SK-N-SH (cell line): ENCODE measurements at regions not wholly inside any gene's neighbourhood (a gene's known extent, or its start where the extent isn't known, plus 50 kb on each side); places are given as distances from the start of the nearest gene placed in this dataset.

Experiments
- CTCF ChIA-PET: fragments of 300-600, 350-600 bp; formaldehyde crosslinking; extraction: SDS; loops from one replicate; lab custom pipeline; 2021; lab: Yijun Ruan, JAX
- POLR2A ChIA-PET: fragments of 350-600 bp; sonication (Branson Sonifier 250); formaldehyde crosslinking; extraction: SDS; loops from one replicate; lab custom pipeline; 2020; ENCODE audit warnings: antibody characterized with exemption, inconsistent platforms; lab: Yijun Ruan, JAX
- DNase-seq: peaks from one replicate; pipeline ENCODE4 v3.0.0; 2012
- H2AFZ ChIP-seq: fragments of 200-600 bp; sonication (generic); 2 replicates; pipeline ENCODE4 v1.8.1; 2016; ENCODE audit warnings: antibody characterized with exemption, mild to moderate bottlenecking, low read depth
- H3F3A ChIP-seq: fragments of 200-600 bp; sonication (generic); replicated peaks from 2 replicates; pipeline ENCODE3; 2016; ENCODE audit warnings: antibody characterized with exemption, mild to moderate bottlenecking; ENCODE audit not compliant: insufficient read depth
- H3K27ac ChIP-seq, 2 experiments: fragments of 200-500 bp in 1 of 2; fragments of 200-600 bp in 1 of 2; sonication (Bioruptor generic) in 1 of 2; sonication (generic), shearing (Covaris generic) in 1 of 2; 2 replicates each; pipeline versions ENCODE4 v1.5.1 to v1.6.1; 2014 to 2016; ENCODE audit warnings: low read depth in 2 of 2, inconsistent platforms in 1 of 2, low read length in 1 of 2, mild to moderate bottlenecking in 1 of 2, mixed read lengths in 1 of 2
- H3K27me3 ChIP-seq: fragments of 200-600 bp; sonication (generic), shearing (Covaris generic); 2 replicates; pipeline ENCODE4 v1.6.1; 2016; ENCODE audit warnings: mixed run types; ENCODE audit not compliant: insufficient read depth
- H3K36me3 ChIP-seq, 2 experiments: fragments of 200-500 bp in 1 of 2; fragments of 200-600 bp in 1 of 2; sonication (Bioruptor generic) in 1 of 2; sonication (generic) in 1 of 2; replicated peaks in 1 of 2; 2 replicates each; pipeline versions ENCODE3 to v1.5.1; 2014 to 2016; ENCODE audit warnings: low read length in 1 of 2, mild to moderate bottlenecking in 1 of 2; ENCODE audit not compliant: insufficient read depth in 2 of 2, control insufficient read depth in 1 of 2
- H3K4me1 ChIP-seq, 2 experiments: fragments of 200-500 bp in 1 of 2; fragments of 200-600 bp in 1 of 2; sonication (Bioruptor generic) in 1 of 2; sonication (generic), shearing (Covaris generic) in 1 of 2; 2 replicates each; pipeline versions ENCODE4 v1.5.1 to v1.6.1; 2014 to 2016; ENCODE audit warnings: low read depth in 1 of 2, low read length in 1 of 2, mixed run types in 1 of 2; ENCODE audit not compliant: insufficient read depth in 2 of 2, control insufficient read depth in 1 of 2
- H3K4me2 ChIP-seq: fragments of 200-600 bp; sonication (generic), shearing (Covaris generic); 2 replicates; pipeline ENCODE4 v1.6.1; 2017; ENCODE audit warnings: mixed run types
- H3K4me3 ChIP-seq, 2 experiments: fragments of 200-500 bp in 1 of 2; fragments of 200-600 bp in 1 of 2; sonication (Bioruptor generic) in 1 of 2; sonication (generic), shearing (Covaris generic) in 1 of 2; 2 replicates each; pipeline versions ENCODE4 v1.5.1 to v1.8.1; 2014 to 2016; ENCODE audit warnings: low read depth in 2 of 2, inconsistent platforms in 1 of 2, low read length in 1 of 2, mild to moderate bottlenecking in 1 of 2, mixed read lengths in 1 of 2, moderate library complexity in 1 of 2
- H3K79me2 ChIP-seq: fragments of 200-600 bp; sonication (generic); 2 replicates; pipeline ENCODE4 v1.8.1; 2017; ENCODE audit warnings: mild to moderate bottlenecking; ENCODE audit not compliant: insufficient read depth
- H3K9ac ChIP-seq: fragments of 200-600 bp; sonication (generic); 2 replicates; pipeline ENCODE4 v1.6.1; 2017; ENCODE audit warnings: mixed run types
- H3K9me2 ChIP-seq: fragments of 200-600 bp; sonication (generic); 2 replicates; pipeline ENCODE4 v1.6.1; 2017; ENCODE audit warnings: mixed run types
- H3K9me3 ChIP-seq: fragments of 200-600 bp; sonication (generic); 2 replicates; pipeline ENCODE4 v1.6.1; 2017; ENCODE audit warnings: mixed run types, mild to moderate bottlenecking, moderate library complexity
- H4K20me1 ChIP-seq: fragments of 200-600 bp; sonication (generic); 2 replicates; pipeline ENCODE4 v1.6.1; 2017; ENCODE audit warnings: mild to moderate bottlenecking, mixed run types; ENCODE audit not compliant: insufficient read depth
- FOSL2 ChIP-seq: IDR thresholded peaks from 2 replicates; pipeline ENCODE4 v1.4.0; 2012; ENCODE audit warnings: low read depth, mild to moderate bottlenecking, moderate library complexity, borderline replicate concordance
- FOXJ3 ChIP-seq: sonication (generic); formaldehyde crosslinking; IDR thresholded peaks from 2 replicates; pipeline ENCODE4 v1.5.1; 2020; ENCODE audit warnings: mild to moderate bottlenecking, missing genetic modification reagents
- GABPA ChIP-seq: IDR thresholded peaks from 2 replicates; pipeline ENCODE4 v1.4.0; 2012; ENCODE audit warnings: low read depth, mild to moderate bottlenecking
- GATA2 ChIP-seq: sonication (generic); formaldehyde crosslinking; IDR thresholded peaks from 2 replicates; pipeline ENCODE4 v1.5.0; 2020; ENCODE audit warnings: mild to moderate bottlenecking, missing genetic modification reagents
- RAD21 ChIP-seq: IDR thresholded peaks from 2 replicates; pipeline ENCODE4 v1.6.1; 2012; ENCODE audit warnings: mild to moderate bottlenecking, low read length
- RFX5 ChIP-seq: IDR thresholded peaks from 2 replicates; pipeline ENCODE4 v1.6.1; 2012; ENCODE audit warnings: mild to moderate bottlenecking, improper control_type of control experiment, low read length
- TCF12 ChIP-seq: IDR thresholded peaks from 2 replicates; pipeline ENCODE4 v1.4.0; 2012
- YY1 ChIP-seq: IDR thresholded peaks from 2 replicates; pipeline ENCODE4 v1.4.0; 2012; ENCODE audit warnings: low read depth, mild to moderate bottlenecking
- WGBS: methylation state at CpG from one replicate; pipeline ENCODE4 v1.1.6; 2017; ENCODE audit warnings: low lambda C conversion rate; 5-methylcytosine and 5-hydroxymethylcytosine counted together
- TF ChIP-seq, protein P1 (sequence below): IDR thresholded peaks from 2 replicates; pipeline ENCODE4; 2012
- TF ChIP-seq, protein P2 (sequence below): fragments of 150-350 bp; IDR thresholded peaks from 2 replicates; pipeline ENCODE4 v1.6.1; 2017; ENCODE audit warnings: antibody characterized with exemption, low read length, low read depth, borderline replicate concordance
- TF ChIP-seq, protein P3 (sequence below): fragments of 200-600 bp; sonication (generic); IDR thresholded peaks from 2 replicates; pipeline ENCODE4 v1.6.1; 2017; ENCODE audit warnings: antibody characterized with exemption, mild to moderate bottlenecking, moderate library complexity
- TF ChIP-seq, protein P4 (sequence below): IDR thresholded peaks from 2 replicates; pipeline ENCODE4 v1.4.0; 2012; ENCODE audit warnings: low read depth, borderline replicate concordance

DNA sequence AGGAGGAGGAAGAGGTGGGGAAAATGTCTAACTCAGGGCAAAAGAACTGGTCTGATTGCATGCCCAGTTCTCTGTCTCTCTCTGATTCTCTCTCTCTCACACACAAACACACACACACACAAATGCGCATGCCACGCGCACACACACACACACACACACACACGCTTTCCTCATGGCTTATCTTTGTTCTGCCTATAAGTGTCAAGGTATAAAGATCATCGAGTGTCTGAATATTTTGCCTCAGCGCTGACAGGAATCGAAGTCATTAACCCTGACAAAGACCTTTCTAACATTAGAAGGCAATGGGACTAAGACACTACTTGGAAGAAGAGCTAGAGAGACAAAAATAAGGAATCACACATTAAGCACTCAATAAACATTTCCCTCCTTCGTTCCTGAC is 497.1 kb upstream of the KLHL29 start (continued):
- TF ChIP-seq, protein P1, sequence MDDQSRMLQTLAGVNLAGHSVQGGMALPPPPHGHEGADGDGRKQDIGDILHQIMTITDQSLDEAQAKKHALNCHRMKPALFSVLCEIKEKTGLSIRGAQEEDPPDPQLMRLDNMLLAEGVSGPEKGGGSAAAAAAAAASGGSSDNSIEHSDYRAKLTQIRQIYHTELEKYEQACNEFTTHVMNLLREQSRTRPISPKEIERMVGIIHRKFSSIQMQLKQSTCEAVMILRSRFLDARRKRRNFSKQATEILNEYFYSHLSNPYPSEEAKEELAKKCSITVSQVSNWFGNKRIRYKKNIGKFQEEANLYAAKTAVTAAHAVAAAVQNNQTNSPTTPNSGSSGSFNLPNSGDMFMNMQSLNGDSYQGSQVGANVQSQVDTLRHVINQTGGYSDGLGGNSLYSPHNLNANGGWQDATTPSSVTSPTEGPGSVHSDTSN: no peak
- TF ChIP-seq YY1: no peak
- TF ChIP-seq TCF12: no peak
- no peak for TF ChIP-seq RAD21
- no peak for TF ChIP-seq RFX5
- TF ChIP-seq, protein P2, sequence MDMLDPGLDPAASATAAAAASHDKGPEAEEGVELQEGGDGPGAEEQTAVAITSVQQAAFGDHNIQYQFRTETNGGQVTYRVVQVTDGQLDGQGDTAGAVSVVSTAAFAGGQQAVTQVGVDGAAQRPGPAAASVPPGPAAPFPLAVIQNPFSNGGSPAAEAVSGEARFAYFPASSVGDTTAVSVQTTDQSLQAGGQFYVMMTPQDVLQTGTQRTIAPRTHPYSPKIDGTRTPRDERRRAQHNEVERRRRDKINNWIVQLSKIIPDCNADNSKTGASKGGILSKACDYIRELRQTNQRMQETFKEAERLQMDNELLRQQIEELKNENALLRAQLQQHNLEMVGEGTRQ: no peak
- TF ChIP-seq, all 33 proteins: peak for 0

DNA sequence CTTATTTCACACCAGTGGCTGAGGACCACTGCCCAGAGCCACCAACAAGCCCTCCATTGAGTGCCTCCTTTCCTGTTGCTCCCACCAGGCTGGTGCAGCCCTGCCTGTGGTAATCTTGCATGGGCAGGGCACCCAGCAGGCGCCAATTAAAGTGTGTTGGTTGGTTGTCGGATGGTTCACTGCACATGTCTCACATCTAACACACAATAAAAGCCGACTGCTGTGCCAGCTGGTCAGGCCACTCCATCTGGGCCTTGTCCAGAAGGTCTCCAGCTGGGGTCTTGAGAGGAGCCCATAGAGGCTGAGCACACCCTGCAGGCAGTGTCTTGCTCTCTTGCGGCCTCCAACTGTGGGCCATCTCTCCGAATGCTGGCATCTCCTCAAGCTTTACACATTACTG is 494.8 kb upstream of the KLHL29 start:
- CTCF ChIA-PET: interaction anchor here (1.0 kb wide), 1 partner anchor 13 kb away, joined by 3 read pairs; no protein-coding TSS in a partner anchor
- no peaks in the 10 kb centered on the region for H3K9me2 ChIP-seq
- no peak for TF ChIP-seq GATA2 (CRISPR knock-in tag)
- TF ChIP-seq, protein P2: no peak
- TF ChIP-seq FOSL2: no peak
- TF ChIP-seq, protein P3, sequence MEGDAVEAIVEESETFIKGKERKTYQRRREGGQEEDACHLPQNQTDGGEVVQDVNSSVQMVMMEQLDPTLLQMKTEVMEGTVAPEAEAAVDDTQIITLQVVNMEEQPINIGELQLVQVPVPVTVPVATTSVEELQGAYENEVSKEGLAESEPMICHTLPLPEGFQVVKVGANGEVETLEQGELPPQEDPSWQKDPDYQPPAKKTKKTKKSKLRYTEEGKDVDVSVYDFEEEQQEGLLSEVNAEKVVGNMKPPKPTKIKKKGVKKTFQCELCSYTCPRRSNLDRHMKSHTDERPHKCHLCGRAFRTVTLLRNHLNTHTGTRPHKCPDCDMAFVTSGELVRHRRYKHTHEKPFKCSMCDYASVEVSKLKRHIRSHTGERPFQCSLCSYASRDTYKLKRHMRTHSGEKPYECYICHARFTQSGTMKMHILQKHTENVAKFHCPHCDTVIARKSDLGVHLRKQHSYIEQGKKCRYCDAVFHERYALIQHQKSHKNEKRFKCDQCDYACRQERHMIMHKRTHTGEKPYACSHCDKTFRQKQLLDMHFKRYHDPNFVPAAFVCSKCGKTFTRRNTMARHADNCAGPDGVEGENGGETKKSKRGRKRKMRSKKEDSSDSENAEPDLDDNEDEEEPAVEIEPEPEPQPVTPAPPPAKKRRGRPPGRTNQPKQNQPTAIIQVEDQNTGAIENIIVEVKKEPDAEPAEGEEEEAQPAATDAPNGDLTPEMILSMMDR: no peak
- TF ChIP-seq, protein P4, sequence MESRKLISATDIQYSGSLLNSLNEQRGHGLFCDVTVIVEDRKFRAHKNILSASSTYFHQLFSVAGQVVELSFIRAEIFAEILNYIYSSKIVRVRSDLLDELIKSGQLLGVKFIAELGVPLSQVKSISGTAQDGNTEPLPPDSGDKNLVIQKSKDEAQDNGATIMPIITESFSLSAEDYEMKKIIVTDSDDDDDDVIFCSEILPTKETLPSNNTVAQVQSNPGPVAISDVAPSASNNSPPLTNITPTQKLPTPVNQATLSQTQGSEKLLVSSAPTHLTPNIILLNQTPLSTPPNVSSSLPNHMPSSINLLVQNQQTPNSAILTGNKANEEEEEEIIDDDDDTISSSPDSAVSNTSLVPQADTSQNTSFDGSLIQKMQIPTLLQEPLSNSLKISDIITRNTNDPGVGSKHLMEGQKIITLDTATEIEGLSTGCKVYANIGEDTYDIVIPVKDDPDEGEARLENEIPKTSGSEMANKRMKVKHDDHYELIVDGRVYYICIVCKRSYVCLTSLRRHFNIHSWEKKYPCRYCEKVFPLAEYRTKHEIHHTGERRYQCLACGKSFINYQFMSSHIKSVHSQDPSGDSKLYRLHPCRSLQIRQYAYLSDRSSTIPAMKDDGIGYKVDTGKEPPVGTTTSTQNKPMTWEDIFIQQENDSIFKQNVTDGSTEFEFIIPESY: no peak
- no peak for TF ChIP-seq RAD21
- TF ChIP-seq FOXJ3 (CRISPR knock-in tag): no peak
- TF ChIP-seq GABPA: no peak
- no peak for TF ChIP-seq TCF12
- TF ChIP-seq YY1: no peak
- H3K9ac ChIP-seq: no peak overlapping the region
- H3K9me3 ChIP-seq: no peaks in the 10 kb centered on the region
- H3K4me2 ChIP-seq: no peak overlapping the region
- H3K4me3 ChIP-seq: no peak overlapping the region
- H3K27ac ChIP-seq: no peak overlapping the region
- no peak for DNase-seq
- peaks cover 0 to 5% of the 10 kb centered on the region in 2 experiments; a peak in 1 of 4 replicates for H3K4me1 ChIP-seq
- no peak overlapping the region for H2AFZ ChIP-seq
- H3F3A ChIP-seq: no peaks in the 10 kb centered on the region
- H3K79me2 ChIP-seq: no peaks in the 10 kb centered on the region
- no peaks in the 10 kb centered on the region for H3K36me3 ChIP-seq
- H3K27me3 ChIP-seq: no peaks in the 10 kb centered on the region
- 53% methylated on average over 3 of the region's 5 CpGs for WGBS
- no peaks in the 10 kb centered on the region for H4K20me1 ChIP-seq
- POLR2A ChIA-PET: no interaction called here
